AG10803 (cell line): ENCODE measurements at regions not wholly inside any gene's neighbourhood (a gene's known extent, or its start where the extent isn't known, plus 50 kb on each side); places are given as distances from the start of the nearest gene placed in this dataset.

Experiments used
- DNase-seq: peaks from one replicate; pipeline ENCODE4 v3.0.0; 2010; ENCODE audit warnings: low read depth
- H3K4me3 ChIP-seq: 2 replicates; pipeline ENCODE4 v1.5.1; 2011; ENCODE audit warnings: mild to moderate bottlenecking, low read length, control low read depth
- CTCF ChIP-seq: conservative IDR thresholded peaks from 2 replicates; pipeline ENCODE4 v1.5.1; 2011; ENCODE audit warnings: mild to moderate bottlenecking, low read length, control low read depth, inconsistent platforms

- no peak overlapping the region for H3K4me3 ChIP-seq
- peak; percentile 87 for DNase-seq
- no peak for TF ChIP-seq CTCF
These were observed 63.6 kb downstream of the SPINK2 start for GRCh38 chr4:56757821-56758411.

GRCh38 chr4:56757261-56757746 lies 64.2 kb downstream of the SPINK2 start:
- no peak for TF ChIP-seq CTCF
- H3K4me3 ChIP-seq: no peak overlapping the region
- DNase-seq: peak; percentile 67

- no peak overlapping the region for H3K4me3 ChIP-seq
- TF ChIP-seq CTCF: no peak
- no peak for DNase-seq
These were observed 65.6 kb downstream of the SPINK2 start for GRCh38 chr4:56755901-56756300.

- no peak for DNase-seq
- no peak overlapping the region for H3K4me3 ChIP-seq
- TF ChIP-seq CTCF: no peak
These were observed 68.5 kb downstream of the SPINK2 start for GRCh38 chr4:56752985-56753384.

- no peak for TF ChIP-seq CTCF
- H3K4me3 ChIP-seq: no peak overlapping the region
- no peak for DNase-seq
These were observed 69.1 kb upstream of the HOPX start for GRCh38 chr4:56750231-56750630.

- no peak overlapping the region for H3K4me3 ChIP-seq
- no peak for DNase-seq
- no peak for TF ChIP-seq CTCF
These were observed 67.2 kb upstream of the HOPX start for GRCh38 chr4:56748271-56748670.

GRCh38 chr4:56746639-56747038 lies 65.5 kb upstream of the HOPX start:
- TF ChIP-seq CTCF: no peak

More at GRCh38 chr4:56746639-56747038, 65.5 kb upstream of the HOPX start:
- H3K4me3 ChIP-seq: no peak overlapping the region
- no peak for DNase-seq
